ENCODE measurements at regions not wholly inside any gene's neighbourhood (a gene's known extent, or its start where the extent isn't known, plus 50 kb on each side); places are given as distances from the start of the nearest gene placed in this dataset.
A peak's percentile ranks its signal among the peaks of the same experiment; 100 is the strongest.

GRCh38 chr1:157237522-157237921 lies 99.3 kb upstream of the ETV3 start:
- DNase-seq: no peak

GRCh38 chr1:157236072-157236471 lies 97.9 kb upstream of the ETV3 start:
- H3K36me3 ChIP-seq (ENCODE audit: low read depth, missing control alignments): no peaks in the 10 kb centered on the region
- intact Hi-C loops (cut with DNase I; ENCODE audit: low total_unique reads): no loop called here
- 68 to 86% methylated on average over 4 of the region's 4 CpGs for WGBS, 2 donors
- peak overlapping the region; percentile 38 to 56 for H3K27ac ChIP-seq
- no peaks in the 10 kb centered on the region for H3K9me3 ChIP-seq
- no peak overlapping the region for H3K4me3 ChIP-seq
- TF ChIP-seq POLR2A (IDR thresholded peaks at IDR 0.05) (no peak), CTCF (IDR thresholded peaks at IDR 0.05) (no peak)
- no peaks in the 10 kb centered on the region for H3K27me3 ChIP-seq
- DNase-seq: no peak
- H3K4me1 ChIP-seq: peaks cover 56% of the 10 kb centered on the region

More at GRCh38 chr1:157237522-157237921, 99.3 kb upstream of the ETV3 start:
- intact Hi-C loops (cut with DNase I; ENCODE audit: low total_unique reads): no loop called here
- Histone ChIP-seq H3K27ac (peak overlapping the region; percentile 64 to 65), H3K4me3 (no peak overlapping the region), H3K4me1 (peaks cover 59% of the 10 kb centered on the region), H3K36me3 (ENCODE audit: low read depth, missing control alignments) (no peaks in the 10 kb centered on the region), H3K27me3 (no peaks in the 10 kb centered on the region), H3K9me3 (no peaks in the 10 kb centered on the region)
- no peak for TF ChIP-seq CTCF (IDR thresholded peaks at IDR 0.05)
- TF ChIP-seq POLR2A (IDR thresholded peaks at IDR 0.05): no peak
- WGBS, 2 donors: 64 to 88% methylated on average over 4 of the region's 4 CpGs

GRCh38 chr1:157235307-157235706 lies 97.1 kb upstream of the ETV3 start:
- H3K27ac ChIP-seq: peak overlapping the region; percentile 51 to 56
- H3K36me3 ChIP-seq (ENCODE audit: low read depth, missing control alignments): no peaks in the 10 kb centered on the region
- no peaks in the 10 kb centered on the region for H3K9me3 ChIP-seq
- peaks cover 48% of the 10 kb centered on the region for H3K4me1 ChIP-seq
- WGBS, 2 donors: 52 to 61% methylated on average over 4 of the region's 4 CpGs
- intact Hi-C loops (cut with DNase I; ENCODE audit: low total_unique reads): no loop called here
- no peak for DNase-seq
- TF ChIP-seq CTCF (IDR thresholded peaks at IDR 0.05): no peak
- TF ChIP-seq POLR2A (IDR thresholded peaks at IDR 0.05): no peak
- no peaks in the 10 kb centered on the region for H3K27me3 ChIP-seq
- no peak overlapping the region for H3K4me3 ChIP-seq

GRCh38 chr1:157234705-157235273 lies 96.6 kb upstream of the ETV3 start:
- peaks cover 44% of the 10 kb centered on the region for H3K4me1 ChIP-seq
- H3K27me3 ChIP-seq: no peaks in the 10 kb centered on the region
- intact Hi-C loops (cut with DNase I; ENCODE audit: low total_unique reads): no loop called here
- no peak for DNase-seq
- no peaks in the 10 kb centered on the region for H3K36me3 ChIP-seq (ENCODE audit: low read depth, missing control alignments)
- 57 to 64% methylated on average over 3 of the region's 3 CpGs for WGBS, 2 donors
- no peak overlapping the region for H3K4me3 ChIP-seq
- no peak for TF ChIP-seq POLR2A (IDR thresholded peaks at IDR 0.05)
- TF ChIP-seq CTCF (IDR thresholded peaks at IDR 0.05): no peak
- H3K27ac ChIP-seq: peak overlapping the region; percentile 51 to 56
- no peaks in the 10 kb centered on the region for H3K9me3 ChIP-seq

- no peaks in the 10 kb centered on the region for H3K9me3 ChIP-seq
- H3K36me3 ChIP-seq (ENCODE audit: low read depth, missing control alignments): no peaks in the 10 kb centered on the region
- intact Hi-C loops (cut with DNase I; ENCODE audit: low total_unique reads): no loop called here
- no peak for DNase-seq
- WGBS, 2 donors: 44 to 52% methylated on average over 1 of the region's 1 CpG
- H3K4me3 ChIP-seq: no peak overlapping the region
- peaks cover 27% of the 10 kb centered on the region for H3K4me1 ChIP-seq
- peak overlapping the region in 1 of 2 donors; percentile 55 for H3K27ac ChIP-seq
- no peaks in the 10 kb centered on the region for H3K27me3 ChIP-seq
- TF ChIP-seq CTCF (IDR thresholded peaks at IDR 0.05): no peak
- TF ChIP-seq POLR2A (IDR thresholded peaks at IDR 0.05): no peak
Observed at GRCh38 chr1:157233131-157233530, 94.9 kb upstream of the ETV3 start.

Measured in testis (tissue), 2 donors.